ENCODE measurements at regions not wholly inside any gene's neighbourhood (a gene's known extent, or its start where the extent isn't known, plus 50 kb on each side); places are given as distances from the start of the nearest gene placed in this dataset.

- no peak for FAIRE-seq
- no peak for DNase-seq (ENCODE audit: low spot score)
Measured at GRCh38 chr16:51035711-51036110, 115.4 kb downstream of the SALL1 start.

GRCh38 chr16:51035110-51035498 is 116.0 kb downstream of the SALL1 start:
- no peak for FAIRE-seq
- DNase-seq (ENCODE audit: low spot score): no peak

- DNase-seq (ENCODE audit: low spot score) (no peak), FAIRE-seq (no peak)
Measured at GRCh38 chr16:51034481-51035109, 116.5 kb downstream of the SALL1 start.

GRCh38 chr16:51031598-51031997 is 119.5 kb downstream of the SALL1 start:
- DNase-seq (ENCODE audit: low spot score) (no peak), FAIRE-seq (no peak)

GRCh38 chr16:51030516-51030915 is 120.6 kb downstream of the SALL1 start:
- DNase-seq (ENCODE audit: low spot score) (no peak), FAIRE-seq (no peak)

GRCh38 chr16:51025588-51026290 is 125.3 kb downstream of the SALL1 start:
- FAIRE-seq (no peak), DNase-seq (ENCODE audit: low spot score) (no peak)

- FAIRE-seq (no peak), DNase-seq (ENCODE audit: low spot score) (no peak)
Measured at GRCh38 chr16:51024703-51025102, 126.4 kb downstream of the SALL1 start.

GRCh38 chr16:51022955-51023354 is 128.1 kb downstream of the SALL1 start:
- FAIRE-seq: no peak
- DNase-seq (ENCODE audit: low spot score): no peak

GRCh38 chr16:51019617-51020016 is 131.5 kb downstream of the SALL1 start:
- FAIRE-seq: no peak

GRCh38 chr16:51017969-51018368 is 133.1 kb downstream of the SALL1 start:
- no peak for FAIRE-seq
- no peak for DNase-seq (ENCODE audit: low spot score)

More at GRCh38 chr16:51019617-51020016, 131.5 kb downstream of the SALL1 start:
- no peak for DNase-seq (ENCODE audit: low spot score)

- DNase-seq (ENCODE audit: low spot score) (no peak), FAIRE-seq (no peak)
Measured at GRCh38 chr16:51012396-51012795, 138.7 kb downstream of the SALL1 start.

- FAIRE-seq (no peak), DNase-seq (ENCODE audit: low spot score) (no peak)
Measured at GRCh38 chr16:51010817-51011216, 140.3 kb downstream of the SALL1 start.

- DNase-seq (ENCODE audit: low spot score) (no peak), FAIRE-seq (no peak)
Measured at GRCh38 chr16:51009813-51010212, 141.3 kb downstream of the SALL1 start.

- no peak for FAIRE-seq
- DNase-seq (ENCODE audit: low spot score): no peak
Measured at GRCh38 chr16:51009359-51009758, 141.7 kb downstream of the SALL1 start.

- DNase-seq (ENCODE audit: low spot score): no peak
- no peak for FAIRE-seq
Measured at GRCh38 chr16:51008607-51009006, 142.5 kb downstream of the SALL1 start.

- DNase-seq (ENCODE audit: low spot score): no peak
- no peak for FAIRE-seq
Measured at GRCh38 chr16:51008037-51008436, 143.0 kb downstream of the SALL1 start.

GRCh38 chr16:51003850-51004566 is 147.1 kb downstream of the SALL1 start:
- no peak for DNase-seq (ENCODE audit: low spot score)
- FAIRE-seq: no peak

- no peak for DNase-seq (ENCODE audit: low spot score)
- FAIRE-seq: no peak
Measured at GRCh38 chr16:51002881-51003490, 148.1 kb downstream of the SALL1 start.

- FAIRE-seq (no peak), DNase-seq (ENCODE audit: low spot score) (no peak)
Measured at GRCh38 chr16:50999181-50999580, 151.9 kb downstream of the SALL1 start.

GRCh38 chr16:50998411-50998810 is 152.7 kb downstream of the SALL1 start:
- no peak for FAIRE-seq
- DNase-seq (ENCODE audit: low spot score): no peak

GRCh38 chr16:50997679-50998078 is 153.4 kb downstream of the SALL1 start:
- FAIRE-seq (no peak), DNase-seq (ENCODE audit: low spot score) (no peak)

GRCh38 chr16:50996830-50997186 is 154.3 kb downstream of the SALL1 start:
- DNase-seq (ENCODE audit: low spot score): no peak
- FAIRE-seq: no peak
